ENCODE measurements at regions not wholly inside any gene's neighbourhood (a gene's known extent, or its start where the extent isn't known, plus 50 kb on each side); places are given as distances from the start of the nearest gene placed in this dataset.

GRCh38 chr4:96675416-96675815 is 835.5 kb downstream of the PDHA2 start:
- Histone ChIP-seq H3K27ac (ENCODE audit: low read depth in 2 of 2, low read length in 2 of 2) (no peak overlapping the region), H3K4me1 (ENCODE audit: control insufficient read depth in 2 of 2, insufficient read depth in 2 of 2, low read length in 2 of 2) (no peaks in the 10 kb centered on the region), H3K9me3 (ENCODE audit: control insufficient read depth in 2 of 2, low read length in 2 of 2) (no peaks in the 10 kb centered on the region), H3K9ac (ENCODE audit: low read depth in 1 of 2, low read length in 2 of 2) (no peak overlapping the region), H3K4me3 (ENCODE audit: low read length in 2 of 2) (no peak overlapping the region), H3K27me3 (ENCODE audit: control insufficient read depth in 2 of 2, insufficient read depth in 2 of 2, low read length in 2 of 2) (no peaks in the 10 kb centered on the region), H3K36me3 (ENCODE audit: control insufficient read depth in 2 of 2, insufficient read depth in 2 of 2, low read length in 2 of 2) (no peaks in the 10 kb centered on the region)

- Histone ChIP-seq H3K27ac (ENCODE audit: low read depth in 2 of 2, low read length in 2 of 2) (no peak overlapping the region), H3K9me3 (ENCODE audit: control insufficient read depth in 2 of 2, low read length in 2 of 2) (no peaks in the 10 kb centered on the region), H3K9ac (ENCODE audit: low read depth in 1 of 2, low read length in 2 of 2) (no peak overlapping the region), H3K4me1 (ENCODE audit: control insufficient read depth in 2 of 2, insufficient read depth in 2 of 2, low read length in 2 of 2) (no peaks in the 10 kb centered on the region), H3K36me3 (ENCODE audit: control insufficient read depth in 2 of 2, insufficient read depth in 2 of 2, low read length in 2 of 2) (no peaks in the 10 kb centered on the region), H3K27me3 (ENCODE audit: control insufficient read depth in 2 of 2, insufficient read depth in 2 of 2, low read length in 2 of 2) (no peaks in the 10 kb centered on the region), H3K4me3 (ENCODE audit: low read length in 2 of 2) (no peak overlapping the region)
Measured at GRCh38 chr4:96675896-96676295, 836.0 kb downstream of the PDHA2 start.

- H3K27ac ChIP-seq (ENCODE audit: low read depth in 2 of 2, low read length in 2 of 2), result no peak overlapping the region
- H3K9me3 ChIP-seq (ENCODE audit: control insufficient read depth in 2 of 2, low read length in 2 of 2), result no peaks in the 10 kb centered on the region
- no peak overlapping the region for H3K9ac ChIP-seq (ENCODE audit: low read depth in 1 of 2, low read length in 2 of 2)
- H3K4me3 ChIP-seq (ENCODE audit: low read length in 2 of 2), result no peak overlapping the region
- no peaks in the 10 kb centered on the region for H3K4me1 ChIP-seq (ENCODE audit: control insufficient read depth in 2 of 2, insufficient read depth in 2 of 2, low read length in 2 of 2)
- H3K36me3 ChIP-seq (ENCODE audit: control insufficient read depth in 2 of 2, insufficient read depth in 2 of 2, low read length in 2 of 2), result no peaks in the 10 kb centered on the region
- no peaks in the 10 kb centered on the region for H3K27me3 ChIP-seq (ENCODE audit: control insufficient read depth in 2 of 2, insufficient read depth in 2 of 2, low read length in 2 of 2)
Measured at GRCh38 chr4:96676754-96677435, 837.0 kb downstream of the PDHA2 start.

GRCh38 chr4:96677499-96677898 is 837.6 kb downstream of the PDHA2 start:
- Histone ChIP-seq H3K4me1 (ENCODE audit: control insufficient read depth in 2 of 2, insufficient read depth in 2 of 2, low read length in 2 of 2) (no peaks in the 10 kb centered on the region), H3K4me3 (ENCODE audit: low read length in 2 of 2) (no peak overlapping the region), H3K27me3 (ENCODE audit: control insufficient read depth in 2 of 2, insufficient read depth in 2 of 2, low read length in 2 of 2) (no peaks in the 10 kb centered on the region), H3K36me3 (ENCODE audit: control insufficient read depth in 2 of 2, insufficient read depth in 2 of 2, low read length in 2 of 2) (no peaks in the 10 kb centered on the region), H3K9ac (ENCODE audit: low read depth in 1 of 2, low read length in 2 of 2) (no peak overlapping the region), H3K27ac (ENCODE audit: low read depth in 2 of 2, low read length in 2 of 2) (no peak overlapping the region), H3K9me3 (ENCODE audit: control insufficient read depth in 2 of 2, low read length in 2 of 2) (no peaks in the 10 kb centered on the region)

GRCh38 chr4:96681218-96681617 is 841.3 kb downstream of the PDHA2 start:
- Histone ChIP-seq H3K36me3 (ENCODE audit: control insufficient read depth in 2 of 2, insufficient read depth in 2 of 2, low read length in 2 of 2) (no peaks in the 10 kb centered on the region), H3K4me3 (ENCODE audit: low read length in 2 of 2) (no peak overlapping the region), H3K9ac (ENCODE audit: low read depth in 1 of 2, low read length in 2 of 2) (no peak overlapping the region), H3K9me3 (ENCODE audit: control insufficient read depth in 2 of 2, low read length in 2 of 2) (no peaks in the 10 kb centered on the region), H3K4me1 (ENCODE audit: control insufficient read depth in 2 of 2, insufficient read depth in 2 of 2, low read length in 2 of 2) (no peaks in the 10 kb centered on the region), H3K27ac (ENCODE audit: low read depth in 2 of 2, low read length in 2 of 2) (no peak overlapping the region), H3K27me3 (ENCODE audit: control insufficient read depth in 2 of 2, insufficient read depth in 2 of 2, low read length in 2 of 2) (no peaks in the 10 kb centered on the region)

GRCh38 chr4:96685691-96686090 is 845.8 kb downstream of the PDHA2 start:
- no peak overlapping the region for H3K27ac ChIP-seq (ENCODE audit: low read depth in 2 of 2, low read length in 2 of 2)
- H3K9ac ChIP-seq (ENCODE audit: low read depth in 1 of 2, low read length in 2 of 2), result no peak overlapping the region
- H3K36me3 ChIP-seq (ENCODE audit: control insufficient read depth in 2 of 2, insufficient read depth in 2 of 2, low read length in 2 of 2), result no peaks in the 10 kb centered on the region
- no peak overlapping the region for H3K4me3 ChIP-seq (ENCODE audit: low read length in 2 of 2)
- H3K9me3 ChIP-seq (ENCODE audit: control insufficient read depth in 2 of 2, low read length in 2 of 2), result no peaks in the 10 kb centered on the region
- H3K4me1 ChIP-seq (ENCODE audit: control insufficient read depth in 2 of 2, insufficient read depth in 2 of 2, low read length in 2 of 2), result no peaks in the 10 kb centered on the region
- no peaks in the 10 kb centered on the region for H3K27me3 ChIP-seq (ENCODE audit: control insufficient read depth in 2 of 2, insufficient read depth in 2 of 2, low read length in 2 of 2)

GRCh38 chr4:96691521-96691920 is 851.6 kb downstream of the PDHA2 start:
- H3K9ac ChIP-seq (ENCODE audit: low read depth in 1 of 2, low read length in 2 of 2), result no peak overlapping the region
- no peak overlapping the region for H3K27ac ChIP-seq (ENCODE audit: low read depth in 2 of 2, low read length in 2 of 2)
- H3K9me3 ChIP-seq (ENCODE audit: control insufficient read depth in 2 of 2, low read length in 2 of 2), result no peaks in the 10 kb centered on the region

GRCh38 chr4:96698831-96699230 is 858.9 kb downstream of the PDHA2 start:
- Histone ChIP-seq H3K4me3 (ENCODE audit: low read length in 2 of 2) (no peak overlapping the region), H3K4me1 (ENCODE audit: control insufficient read depth in 2 of 2, insufficient read depth in 2 of 2, low read length in 2 of 2) (no peaks in the 10 kb centered on the region), H3K36me3 (ENCODE audit: control insufficient read depth in 2 of 2, insufficient read depth in 2 of 2, low read length in 2 of 2) (no peaks in the 10 kb centered on the region), H3K9ac (ENCODE audit: low read depth in 1 of 2, low read length in 2 of 2) (no peak overlapping the region), H3K27ac (ENCODE audit: low read depth in 2 of 2, low read length in 2 of 2) (no peak overlapping the region), H3K9me3 (ENCODE audit: control insufficient read depth in 2 of 2, low read length in 2 of 2) (no peaks in the 10 kb centered on the region), H3K27me3 (ENCODE audit: control insufficient read depth in 2 of 2, insufficient read depth in 2 of 2, low read length in 2 of 2) (no peaks in the 10 kb centered on the region)

More at GRCh38 chr4:96691521-96691920, 851.6 kb downstream of the PDHA2 start:
- Histone ChIP-seq H3K36me3 (ENCODE audit: control insufficient read depth in 2 of 2, insufficient read depth in 2 of 2, low read length in 2 of 2) (no peaks in the 10 kb centered on the region), H3K4me1 (ENCODE audit: control insufficient read depth in 2 of 2, insufficient read depth in 2 of 2, low read length in 2 of 2) (no peaks in the 10 kb centered on the region), H3K27me3 (ENCODE audit: control insufficient read depth in 2 of 2, insufficient read depth in 2 of 2, low read length in 2 of 2) (no peaks in the 10 kb centered on the region), H3K4me3 (ENCODE audit: low read length in 2 of 2) (no peak overlapping the region)

- no peak overlapping the region for H3K4me3 ChIP-seq (ENCODE audit: low read length in 2 of 2)
- no peak overlapping the region for H3K27ac ChIP-seq (ENCODE audit: low read depth in 2 of 2, low read length in 2 of 2)
- H3K9ac ChIP-seq (ENCODE audit: low read depth in 1 of 2, low read length in 2 of 2), result no peak overlapping the region
- H3K27me3 ChIP-seq (ENCODE audit: control insufficient read depth in 2 of 2, insufficient read depth in 2 of 2, low read length in 2 of 2), result no peaks in the 10 kb centered on the region
- no peaks in the 10 kb centered on the region for H3K9me3 ChIP-seq (ENCODE audit: control insufficient read depth in 2 of 2, low read length in 2 of 2)
- H3K4me1 ChIP-seq (ENCODE audit: control insufficient read depth in 2 of 2, insufficient read depth in 2 of 2, low read length in 2 of 2), result no peaks in the 10 kb centered on the region
- no peaks in the 10 kb centered on the region for H3K36me3 ChIP-seq (ENCODE audit: control insufficient read depth in 2 of 2, insufficient read depth in 2 of 2, low read length in 2 of 2)
Measured at GRCh38 chr4:96703265-96703664, 863.4 kb downstream of the PDHA2 start.

- H3K4me1 ChIP-seq (ENCODE audit: control insufficient read depth in 2 of 2, insufficient read depth in 2 of 2, low read length in 2 of 2), result no peaks in the 10 kb centered on the region
- H3K9me3 ChIP-seq (ENCODE audit: control insufficient read depth in 2 of 2, low read length in 2 of 2), result no peaks in the 10 kb centered on the region
- H3K36me3 ChIP-seq (ENCODE audit: control insufficient read depth in 2 of 2, insufficient read depth in 2 of 2, low read length in 2 of 2), result no peaks in the 10 kb centered on the region
- no peaks in the 10 kb centered on the region for H3K27me3 ChIP-seq (ENCODE audit: control insufficient read depth in 2 of 2, insufficient read depth in 2 of 2, low read length in 2 of 2)
- no peak overlapping the region for H3K4me3 ChIP-seq (ENCODE audit: low read length in 2 of 2)
- H3K9ac ChIP-seq (ENCODE audit: low read depth in 1 of 2, low read length in 2 of 2), result no peak overlapping the region
- H3K27ac ChIP-seq (ENCODE audit: low read depth in 2 of 2, low read length in 2 of 2), result no peak overlapping the region
Measured at GRCh38 chr4:96708766-96709165, 868.9 kb downstream of the PDHA2 start.
